EL (cell line): ENCODE measurements at regions not wholly inside any gene's neighbourhood (a gene's known extent, or its start where the extent isn't known, plus 50 kb on each side); places are given as distances from the start of the nearest gene placed in this dataset.
"Not testable (repeated sequence)": the region's sequence is repeated elsewhere in the genome, so short reads cannot be mapped to it uniquely, and the experiment has no call there.

ENCODE experiments used
- DNase-seq: peaks from one replicate; pipeline ENCODE4 v3.0.0-alpha.2; 2016

GRCh38 chr15:95636107-95636506 lies 694.4 kb upstream of the NR2F2 start:
- DNase-seq, result no peak

GRCh38 chr15:95637234-95637633 lies 693.3 kb upstream of the NR2F2 start:
- DNase-seq, result not testable (repeated sequence)

- DNase-seq, result no peak
Measured at GRCh38 chr15:95639208-95639607, 691.3 kb upstream of the NR2F2 start.

- no peak for DNase-seq
Measured at GRCh38 chr15:95644100-95644875, 686.2 kb upstream of the NR2F2 start.

- DNase-seq, result no peak
Measured at GRCh38 chr15:95645791-95646338, 684.6 kb upstream of the NR2F2 start.

- DNase-seq, result no peak
Measured at GRCh38 chr15:95646484-95647273, 683.8 kb upstream of the NR2F2 start.

GRCh38 chr15:95647531-95648277 lies 682.8 kb upstream of the NR2F2 start:
- DNase-seq, result no peak

GRCh38 chr15:95653361-95653805 lies 677.1 kb upstream of the NR2F2 start:
- peak; percentile 80 for DNase-seq

- DNase-seq, result no peak
Measured at GRCh38 chr15:95655089-95655607, 675.4 kb upstream of the NR2F2 start.

GRCh38 chr15:95656595-95656994 lies 673.9 kb upstream of the NR2F2 start:
- no peak for DNase-seq

GRCh38 chr15:95658799-95659198 lies 671.7 kb upstream of the NR2F2 start:
- no peak for DNase-seq

GRCh38 chr15:95659656-95660055 lies 670.8 kb upstream of the NR2F2 start:
- no peak for DNase-seq

GRCh38 chr15:95662638-95663037 lies 667.9 kb upstream of the NR2F2 start:
- no peak for DNase-seq

- peak; percentile 41 for DNase-seq
Measured at GRCh38 chr15:95663156-95664100, 667.1 kb upstream of the NR2F2 start.

GRCh38 chr15:95664450-95664849 lies 666.0 kb upstream of the NR2F2 start:
- DNase-seq, result no peak

- DNase-seq, result no peak
Measured at GRCh38 chr15:95669146-95669922, 661.2 kb upstream of the NR2F2 start.

- no peak for DNase-seq
Measured at GRCh38 chr15:95674031-95674430, 656.5 kb upstream of the NR2F2 start.

- no peak for DNase-seq
Measured at GRCh38 chr15:95676500-95676899, 654.0 kb upstream of the NR2F2 start.

GRCh38 chr15:95679847-95680582 lies 650.5 kb upstream of the NR2F2 start:
- no peak for DNase-seq

GRCh38 chr15:95680728-95681127 lies 649.8 kb upstream of the NR2F2 start:
- DNase-seq, result no peak
